Body of pancreas (tissue), 4 donors: ENCODE measurements at regions not wholly inside any gene's neighbourhood (a gene's known extent, or its start where the extent isn't known, plus 50 kb on each side); places are given as distances from the start of the nearest gene placed in this dataset.

Experiments
- CTCF ChIP-seq, 7 experiments: fragments of 450-650 bp in 4 of 7; fragments of 200-600 bp in 3 of 7; sonication (generic) in 3 of 7; IDR thresholded peaks; one replicate each; pipeline ENCODE4 v1.5.1; 2016 to 2019; ENCODE audit warnings: antibody characterized with exemption in 7 of 7
- POLR2A ChIP-seq, 3 donors: fragments of 450-650 bp; IDR thresholded peaks; one replicate each; pipeline ENCODE4 v1.6.1; 2016; ENCODE audit warnings: antibody characterized with exemption in 3 of 3, mild to moderate bottlenecking in 2 of 3

GRCh38 chr2:204365811-204366210 lies 179.5 kb upstream of the PARD3B start:
- TF ChIP-seq CTCF (IDR thresholded peaks at IDR 0.05) (no peak), POLR2A (IDR thresholded peaks at IDR 0.05) (no peak)
